Sigmoid colon (tissue), 4 donors: ENCODE measurements at regions not wholly inside any gene's neighbourhood (a gene's known extent, or its start where the extent isn't known, plus 50 kb on each side); places are given as distances from the start of the nearest gene placed in this dataset.
"Not testable (repeated sequence)": the region's sequence is repeated elsewhere in the genome, so short reads cannot be mapped to it uniquely, and the experiment has no call there.

Experiments used
- EP300 ChIP-seq, 4 donors: sonication (generic); formaldehyde crosslinking; IDR thresholded peaks; one replicate each; pipeline ENCODE4 v1.6.1; 2017; ENCODE audit warnings: antibody characterized with exemption in 4 of 4
- POLR2A ChIP-seq, 2 donors: fragments of 450-650 bp; IDR thresholded peaks; one replicate each; pipeline ENCODE4 v1.6.1; 2016; ENCODE audit warnings: antibody characterized with exemption in 2 of 2, mild to moderate bottlenecking in 2 of 2, moderate library complexity in 2 of 2
- POLR2AphosphoS5 ChIP-seq, 4 donors: sonication (generic); formaldehyde crosslinking; IDR thresholded peaks; one replicate each; pipeline ENCODE4 v1.6.1; 2017; ENCODE audit warnings: antibody characterized with exemption in 4 of 4
- TF ChIP-seq, protein P1 (sequence below), 4 experiments: fragments of 450-650 bp in 3 of 4; fragments of 200-600 bp in 1 of 4; IDR thresholded peaks; one replicate each; pipeline ENCODE4 v1.5.1; 2016 to 2019; ENCODE audit warnings: antibody characterized with exemption in 4 of 4, mild to moderate bottlenecking in 3 of 4, moderate library complexity in 2 of 4

DNA sequence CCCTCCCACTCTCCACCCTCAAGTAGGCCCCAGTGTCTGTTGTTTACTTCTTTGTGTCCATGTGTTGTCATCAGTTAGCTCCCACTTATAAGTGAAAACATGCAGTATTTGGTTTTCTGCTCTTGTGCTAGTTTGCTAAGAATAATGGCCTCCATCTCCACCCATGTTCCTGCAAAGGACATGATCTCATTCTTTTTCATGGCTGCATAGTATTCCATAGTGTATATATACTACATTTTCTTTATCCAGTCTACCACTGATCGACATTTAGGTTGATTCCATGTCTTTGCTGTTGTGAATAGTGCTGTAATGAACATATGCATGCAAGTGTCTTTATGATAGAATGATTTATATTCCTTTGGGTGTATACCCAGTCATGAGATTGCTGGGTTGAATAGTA is 116.0 kb downstream of the TDRD15 start:
- TF ChIP-seq, protein P1, sequence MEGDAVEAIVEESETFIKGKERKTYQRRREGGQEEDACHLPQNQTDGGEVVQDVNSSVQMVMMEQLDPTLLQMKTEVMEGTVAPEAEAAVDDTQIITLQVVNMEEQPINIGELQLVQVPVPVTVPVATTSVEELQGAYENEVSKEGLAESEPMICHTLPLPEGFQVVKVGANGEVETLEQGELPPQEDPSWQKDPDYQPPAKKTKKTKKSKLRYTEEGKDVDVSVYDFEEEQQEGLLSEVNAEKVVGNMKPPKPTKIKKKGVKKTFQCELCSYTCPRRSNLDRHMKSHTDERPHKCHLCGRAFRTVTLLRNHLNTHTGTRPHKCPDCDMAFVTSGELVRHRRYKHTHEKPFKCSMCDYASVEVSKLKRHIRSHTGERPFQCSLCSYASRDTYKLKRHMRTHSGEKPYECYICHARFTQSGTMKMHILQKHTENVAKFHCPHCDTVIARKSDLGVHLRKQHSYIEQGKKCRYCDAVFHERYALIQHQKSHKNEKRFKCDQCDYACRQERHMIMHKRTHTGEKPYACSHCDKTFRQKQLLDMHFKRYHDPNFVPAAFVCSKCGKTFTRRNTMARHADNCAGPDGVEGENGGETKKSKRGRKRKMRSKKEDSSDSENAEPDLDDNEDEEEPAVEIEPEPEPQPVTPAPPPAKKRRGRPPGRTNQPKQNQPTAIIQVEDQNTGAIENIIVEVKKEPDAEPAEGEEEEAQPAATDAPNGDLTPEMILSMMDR (IDR thresholded peaks at IDR 0.05): not testable (repeated sequence)
- TF ChIP-seq POLR2AphosphoS5, EP300, POLR2A (IDR thresholded peaks at IDR 0.05): not testable (repeated sequence)
